ENCODE measurements at regions not wholly inside any gene's neighbourhood (a gene's known extent, or its start where the extent isn't known, plus 50 kb on each side); places are given as distances from the start of the nearest gene placed in this dataset.
A peak's percentile ranks its signal among the peaks of the same experiment; 100 is the strongest.
"Not testable (repeated sequence)": the region's sequence is repeated elsewhere in the genome, so short reads cannot be mapped to it uniquely, and the experiment has no call there.

- Mint-ChIP-seq H3K36me3 (ENCODE audit: low read depth) (no peaks in the 10 kb centered on the region), H3K9me3 (ENCODE audit: low read depth) (no peaks in the 10 kb centered on the region), H3K27me3 (ENCODE audit: low read depth) (peaks cover 22% of the 10 kb centered on the region), H3K4me1 (ENCODE audit: low read depth) (no peaks in the 10 kb centered on the region), H3K4me3 (ENCODE audit: unreplicated experiment) (no peak overlapping the region), H3K27ac (ENCODE audit: unreplicated experiment) (no peak overlapping the region)
- DNase-seq (ENCODE audit: low spot score): no peak
- no peak for TF ChIP-seq CTCF (IDR thresholded peaks at IDR 0.05)
Observed at GRCh38 chr1:30362603-30362990, 360.8 kb downstream of the MATN1 start.

GRCh38 chr1:30361890-30362602, 361.3 kb downstream of the MATN1 start:
- H3K27ac Mint-ChIP-seq (ENCODE audit: unreplicated experiment); H3K4me1 Mint-ChIP-seq (ENCODE audit: low read depth); H3K9me3 Mint-ChIP-seq (ENCODE audit: low read depth); DNase-seq (ENCODE audit: low spot score); H3K36me3 Mint-ChIP-seq (ENCODE audit: low read depth); H3K4me3 Mint-ChIP-seq (ENCODE audit: unreplicated experiment): not testable (repeated sequence)
- peaks cover 24% of the 10 kb centered on the region for H3K27me3 Mint-ChIP-seq (ENCODE audit: low read depth)

- DNase-seq (ENCODE audit: low spot score): no peak
- Mint-ChIP-seq H3K27me3 (ENCODE audit: low read depth) (peaks cover 23% of the 10 kb centered on the region), H3K4me1 (ENCODE audit: low read depth) (no peaks in the 10 kb centered on the region), H3K4me3 (ENCODE audit: unreplicated experiment) (no peak overlapping the region), H3K36me3 (ENCODE audit: low read depth) (no peaks in the 10 kb centered on the region), H3K27ac (ENCODE audit: unreplicated experiment) (no peak overlapping the region), H3K9me3 (ENCODE audit: low read depth) (no peaks in the 10 kb centered on the region)
- no peak for TF ChIP-seq CTCF (IDR thresholded peaks at IDR 0.05)
Observed at GRCh38 chr1:30360753-30361152, 362.6 kb downstream of the MATN1 start.

GRCh38 chr1:30360281-30360680, 363.1 kb downstream of the MATN1 start:
- Mint-ChIP-seq H3K36me3 (ENCODE audit: low read depth) (no peaks in the 10 kb centered on the region), H3K9me3 (ENCODE audit: low read depth) (no peaks in the 10 kb centered on the region), H3K4me3 (ENCODE audit: unreplicated experiment) (no peak overlapping the region), H3K27me3 (ENCODE audit: low read depth) (peaks cover 24% of the 10 kb centered on the region), H3K27ac (ENCODE audit: unreplicated experiment) (no peak overlapping the region), H3K4me1 (ENCODE audit: low read depth) (no peaks in the 10 kb centered on the region)
- no peak for DNase-seq (ENCODE audit: low spot score)
- no peak for TF ChIP-seq CTCF (IDR thresholded peaks at IDR 0.05)

GRCh38 chr1:30359539-30360220, 363.7 kb downstream of the MATN1 start:
- Mint-ChIP-seq H3K27me3 (ENCODE audit: low read depth) (peaks cover 24% of the 10 kb centered on the region), H3K36me3 (ENCODE audit: low read depth) (no peaks in the 10 kb centered on the region), H3K4me3 (ENCODE audit: unreplicated experiment) (no peak overlapping the region), H3K27ac (ENCODE audit: unreplicated experiment) (peak overlapping the region; percentile 9), H3K9me3 (ENCODE audit: low read depth) (no peaks in the 10 kb centered on the region), H3K4me1 (ENCODE audit: low read depth) (no peaks in the 10 kb centered on the region)
- no peak for TF ChIP-seq CTCF (IDR thresholded peaks at IDR 0.05)
- DNase-seq (ENCODE audit: low spot score): no peak

GRCh38 chr1:30358500-30358899, 364.9 kb downstream of the MATN1 start:
- no peak for TF ChIP-seq CTCF (IDR thresholded peaks at IDR 0.05)
- Mint-ChIP-seq H3K36me3 (ENCODE audit: low read depth) (no peaks in the 10 kb centered on the region), H3K27ac (ENCODE audit: unreplicated experiment) (no peak overlapping the region), H3K9me3 (ENCODE audit: low read depth) (no peaks in the 10 kb centered on the region), H3K4me1 (ENCODE audit: low read depth) (no peaks in the 10 kb centered on the region), H3K4me3 (ENCODE audit: unreplicated experiment) (no peak overlapping the region), H3K27me3 (ENCODE audit: low read depth) (peaks cover 26% of the 10 kb centered on the region)
- no peak for DNase-seq (ENCODE audit: low spot score)
